ENCODE measurements at regions not wholly inside any gene's neighbourhood (a gene's known extent, or its start where the extent isn't known, plus 50 kb on each side); places are given as distances from the start of the nearest gene placed in this dataset.
"Not testable (repeated sequence)": the region's sequence is repeated elsewhere in the genome, so short reads cannot be mapped to it uniquely, and the experiment has no call there.

DNA sequence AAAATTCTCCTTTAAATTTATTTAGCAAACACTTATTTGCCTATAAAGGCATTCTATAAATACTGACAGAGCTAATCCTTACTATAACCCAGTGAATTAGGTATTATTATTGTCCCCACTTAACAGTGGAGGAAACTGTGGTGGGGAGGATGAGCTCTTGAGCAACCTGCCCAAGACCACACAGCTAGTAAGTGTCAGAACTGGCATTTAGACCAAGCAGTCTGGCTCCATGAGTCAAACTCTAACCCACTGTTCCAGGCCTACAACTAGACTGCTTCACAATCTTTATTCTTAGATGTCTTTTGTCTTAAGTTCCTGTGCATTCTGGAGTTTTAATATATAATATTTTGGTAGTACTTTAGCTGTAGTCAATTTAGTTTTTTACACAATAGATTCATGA is 530.8 kb downstream of the BCKDHB start:
- no peak for DNase-seq (ENCODE audit: low read depth in 2 of 2)

DNA sequence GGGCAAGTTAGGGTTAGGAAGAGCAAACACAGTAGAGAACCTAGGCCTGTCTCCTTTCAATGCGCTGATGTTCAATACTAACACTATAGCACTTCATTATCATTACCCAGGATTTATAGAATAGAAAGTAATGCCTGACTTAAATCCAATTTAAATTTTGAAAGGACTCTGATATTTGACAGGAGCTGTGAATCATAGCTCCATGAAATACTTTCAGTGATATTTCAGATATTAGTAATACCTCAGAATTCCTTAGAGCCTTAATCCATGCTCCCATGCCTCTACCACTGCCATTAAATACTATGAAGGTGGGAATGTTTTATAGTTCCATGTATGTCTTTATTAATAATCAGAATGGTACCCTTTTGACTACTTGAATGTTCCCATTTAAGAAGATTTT is 530.2 kb downstream of the BCKDHB start:
- DNase-seq (ENCODE audit: low read depth in 2 of 2), result no peak

DNA sequence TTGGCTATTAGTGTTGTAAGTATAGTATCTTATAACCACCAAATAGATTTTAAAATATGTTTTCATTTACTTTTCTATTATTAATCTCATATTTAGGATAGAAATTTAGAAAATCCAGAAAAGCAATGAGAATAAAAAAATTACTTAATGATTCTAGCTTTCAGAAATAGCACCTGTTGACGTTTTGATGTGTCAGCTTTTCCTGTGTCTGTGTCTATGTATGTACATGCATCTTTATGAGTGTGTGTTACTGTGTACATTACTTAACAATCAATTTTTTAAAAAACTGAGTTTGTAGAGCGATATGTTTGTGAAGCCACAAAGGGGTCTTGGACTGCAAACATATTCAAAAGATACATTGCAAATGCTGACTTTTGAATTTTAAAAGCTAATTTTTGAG is 526.9 kb downstream of the BCKDHB start:
- DNase-seq (ENCODE audit: low read depth in 2 of 2), result no peak

DNA sequence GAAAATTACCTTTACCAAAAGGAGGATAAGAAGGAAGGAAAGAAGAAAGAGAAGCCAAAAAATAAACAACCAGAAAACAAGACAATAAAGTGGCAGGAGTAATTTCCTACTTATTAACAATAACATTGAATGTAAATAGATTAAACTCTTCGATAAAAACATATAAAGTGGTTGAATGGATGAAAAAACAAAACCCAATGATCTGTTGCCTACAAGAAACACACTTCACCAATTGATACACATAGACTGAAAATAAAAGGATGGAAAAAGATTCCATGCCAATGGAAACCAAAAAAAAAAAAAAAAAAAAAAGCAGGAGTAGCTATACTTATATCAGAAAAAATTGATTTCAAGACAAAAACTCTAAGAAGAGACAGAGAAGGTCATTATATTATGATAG is 518.9 kb downstream of the BCKDHB start:
- DNase-seq (ENCODE audit: low read depth in 2 of 2), result no peak

DNA sequence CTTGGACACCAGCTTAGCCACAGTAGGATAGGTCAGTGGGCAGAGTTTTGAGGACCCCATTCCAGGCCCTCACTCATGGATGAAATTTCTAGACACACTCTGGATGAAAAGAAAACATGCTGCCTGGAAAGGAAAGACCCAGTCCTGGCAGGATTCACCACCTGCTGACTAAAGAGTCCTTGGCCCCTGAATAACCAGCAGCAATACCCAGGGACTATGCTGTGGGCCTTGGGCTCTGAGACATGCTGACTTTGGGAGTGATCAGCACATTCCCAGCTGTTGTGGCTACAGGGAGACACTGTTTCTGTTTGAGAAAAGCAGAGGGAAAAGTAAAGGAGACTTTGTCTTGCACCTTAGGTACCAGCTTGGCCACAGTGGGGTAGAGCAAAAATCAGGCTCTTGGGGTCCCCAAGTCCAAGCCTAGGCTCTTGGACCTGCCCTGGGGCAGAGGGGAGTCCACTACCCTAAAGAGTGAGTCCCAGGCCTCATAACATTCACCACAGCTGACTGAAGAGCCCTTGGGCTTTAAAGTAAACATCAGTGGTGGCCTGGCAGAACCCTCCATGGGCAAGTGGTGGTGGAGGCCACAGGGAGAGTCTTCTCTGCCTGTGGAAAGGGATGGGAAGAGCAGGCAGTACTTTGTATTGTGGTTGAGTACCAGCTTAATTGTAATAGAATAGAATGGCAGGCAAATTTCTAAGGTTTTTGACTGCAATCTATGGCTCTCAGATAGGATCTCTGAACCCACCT is 516.8 kb downstream of the BCKDHB start:
- DNase-seq (ENCODE audit: low read depth in 2 of 2), result no peak

DNA sequence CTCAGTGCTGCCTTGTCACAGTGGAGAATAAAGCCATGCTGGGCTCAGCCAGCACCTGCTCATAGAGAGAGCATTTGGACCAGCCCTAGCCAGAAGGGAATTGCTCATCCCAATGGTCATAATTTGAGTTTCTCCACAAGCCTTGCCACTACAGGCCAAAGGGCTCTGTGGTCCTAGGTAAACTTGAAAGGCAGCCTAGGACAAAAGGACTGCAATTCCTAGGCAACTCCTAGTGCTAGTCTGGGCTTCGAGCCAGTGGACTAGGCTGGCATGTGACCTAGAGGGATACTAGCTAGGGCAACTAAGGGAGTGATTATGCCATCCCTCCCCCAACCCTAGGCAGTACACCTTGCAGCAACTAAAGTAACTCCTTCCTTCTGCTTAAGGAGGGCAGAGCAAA is 516.2 kb downstream of the BCKDHB start:
- DNase-seq (ENCODE audit: low read depth in 2 of 2), result no peak

DNA sequence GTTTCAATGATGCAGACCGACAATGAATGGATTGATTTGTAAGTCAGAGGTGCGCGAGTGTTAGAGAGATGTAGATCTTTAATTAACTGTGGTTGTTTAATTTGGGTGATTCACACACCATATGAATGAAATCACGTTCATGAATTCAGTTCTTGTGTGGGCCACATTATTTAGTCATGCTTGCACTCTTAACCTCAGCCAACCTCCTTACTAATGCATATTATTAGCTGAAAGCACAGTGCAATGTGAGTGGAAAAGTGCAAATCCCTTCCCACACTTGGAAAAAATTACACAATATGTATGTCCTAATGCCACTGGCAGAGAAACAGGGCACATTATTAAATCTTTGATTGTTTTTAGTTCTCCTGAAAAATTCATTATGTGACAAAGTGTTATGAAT is 512.5 kb downstream of the BCKDHB start:
- no peak for DNase-seq (ENCODE audit: low read depth in 2 of 2)

DNA sequence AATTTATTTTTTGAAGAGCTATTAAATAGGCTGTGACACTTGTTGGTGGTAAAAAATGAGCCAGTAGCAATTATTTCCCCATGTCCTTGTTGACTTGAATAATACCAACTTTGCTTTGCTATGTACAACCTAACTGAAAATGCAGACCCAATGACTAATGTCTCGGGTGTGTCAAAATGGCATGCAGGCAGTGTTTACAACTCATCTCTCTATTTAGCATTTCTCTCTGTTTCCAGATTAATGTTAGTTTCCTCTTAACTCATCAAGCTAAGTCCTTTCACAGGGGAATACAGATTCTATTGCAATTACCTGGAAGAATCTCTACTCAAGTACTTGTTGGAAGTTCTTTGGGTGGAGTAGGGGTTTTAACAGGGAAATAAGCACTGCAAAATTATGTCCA is 504.4 kb downstream of the BCKDHB start:
- no peak for DNase-seq (ENCODE audit: low read depth in 2 of 2)

DNA sequence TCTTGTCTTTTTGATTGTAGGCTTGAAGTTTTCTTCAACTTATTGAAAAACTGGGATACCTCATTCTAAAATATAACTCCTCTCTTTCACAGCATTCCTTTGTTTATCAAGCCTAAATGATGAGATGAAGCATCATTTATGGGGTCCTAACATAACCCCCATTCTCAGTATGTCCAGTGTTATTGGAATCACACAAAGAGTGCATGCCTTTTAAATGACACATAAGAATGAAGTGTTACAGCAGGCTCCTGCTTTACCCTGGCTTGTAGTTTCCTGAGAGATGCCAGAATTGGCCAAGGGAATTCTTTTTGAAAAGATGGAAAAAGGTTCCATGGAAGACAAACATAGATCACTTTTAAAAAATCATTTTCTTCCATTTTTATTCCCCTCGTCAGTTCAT is 502.4 kb downstream of the BCKDHB start:
- DNase-seq (ENCODE audit: low read depth in 2 of 2), result no peak

DNA sequence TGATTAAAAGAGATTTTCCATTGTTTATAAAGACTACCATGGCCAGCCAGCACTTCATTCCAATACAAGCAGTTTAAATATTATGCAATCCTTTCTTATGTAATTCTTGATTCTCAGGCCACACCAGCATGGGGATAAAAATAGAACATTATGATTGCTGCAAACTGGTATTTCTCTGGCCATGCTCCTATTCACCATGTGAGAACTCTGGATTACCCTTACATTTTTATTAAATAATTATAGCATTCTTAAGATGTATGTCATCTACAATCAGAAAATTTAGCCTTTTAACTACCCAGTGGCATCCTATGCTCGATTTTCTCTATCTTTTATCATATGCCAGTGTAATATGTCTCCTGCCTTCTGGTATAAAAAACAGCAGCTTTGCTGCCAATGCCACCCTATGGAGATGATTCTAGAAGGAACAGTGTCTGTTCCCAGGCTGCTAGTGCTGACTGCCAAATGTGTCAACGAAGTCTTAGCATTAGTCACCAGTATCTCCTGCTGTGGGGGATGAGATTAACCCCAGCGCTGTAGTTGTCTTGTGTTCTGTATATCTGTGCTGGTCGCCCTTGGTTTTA is 501.4 kb downstream of the BCKDHB start:
- DNase-seq (ENCODE audit: low read depth in 2 of 2), result no peak

DNA sequence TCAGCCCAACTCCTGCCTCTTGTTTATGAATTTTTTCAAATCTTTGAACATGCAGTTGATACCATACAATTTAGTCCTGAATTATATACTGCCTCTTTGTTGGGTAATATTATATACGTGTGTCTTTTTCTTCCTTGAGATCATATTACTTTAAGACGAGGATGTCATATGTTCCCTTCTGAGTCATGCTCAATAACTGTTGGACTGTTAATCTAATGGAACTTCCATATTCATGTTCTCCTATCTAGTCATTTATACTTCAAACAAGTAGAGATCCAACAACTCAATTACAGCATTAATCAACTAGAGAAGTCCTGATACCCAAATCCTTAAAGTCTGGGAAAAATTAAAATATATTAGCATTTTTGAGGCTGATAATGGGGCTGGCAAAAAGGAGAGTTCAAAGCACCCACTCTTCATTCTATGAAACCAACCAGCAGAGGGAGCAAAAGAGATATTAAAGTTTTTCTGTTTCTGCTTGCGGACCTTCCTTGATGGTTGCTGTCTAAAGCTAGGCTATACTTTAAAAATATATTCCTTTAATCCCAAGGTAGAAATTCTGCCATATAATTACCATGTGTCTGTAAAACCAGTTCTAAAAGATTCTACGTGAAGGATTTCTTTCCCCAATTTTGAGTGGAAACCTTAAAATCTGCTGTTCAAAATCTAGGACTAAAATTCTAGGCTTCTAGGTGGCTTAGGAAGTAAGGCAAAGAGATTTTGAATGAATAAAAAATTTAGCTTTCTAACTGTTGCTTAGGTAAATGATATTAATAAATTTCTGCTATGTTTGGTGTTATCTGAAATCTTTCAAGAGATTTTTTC is 498.9 kb downstream of the BCKDHB start:
- no peak for DNase-seq (ENCODE audit: low read depth in 2 of 2)

DNA sequence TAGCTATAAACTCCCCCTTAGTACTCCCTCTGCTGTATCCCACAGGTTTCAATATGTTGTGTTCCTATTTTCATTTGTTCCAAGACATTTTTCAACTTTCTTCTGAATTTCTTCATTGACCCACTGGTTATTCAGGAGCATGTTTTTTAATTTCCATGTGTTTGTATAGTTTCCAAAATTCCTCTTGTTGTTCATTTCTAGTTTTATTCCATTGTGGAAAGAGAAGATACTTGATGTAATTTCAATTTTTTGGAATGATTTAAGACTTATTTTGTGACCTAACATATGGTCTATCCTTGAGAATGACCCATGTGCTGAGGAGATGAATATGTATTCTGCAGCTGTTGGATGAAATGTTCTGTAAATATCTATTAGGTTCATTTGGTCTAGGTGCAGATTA is 497.2 kb downstream of the BCKDHB start:
- no peak for DNase-seq (ENCODE audit: low read depth in 2 of 2)

DNA sequence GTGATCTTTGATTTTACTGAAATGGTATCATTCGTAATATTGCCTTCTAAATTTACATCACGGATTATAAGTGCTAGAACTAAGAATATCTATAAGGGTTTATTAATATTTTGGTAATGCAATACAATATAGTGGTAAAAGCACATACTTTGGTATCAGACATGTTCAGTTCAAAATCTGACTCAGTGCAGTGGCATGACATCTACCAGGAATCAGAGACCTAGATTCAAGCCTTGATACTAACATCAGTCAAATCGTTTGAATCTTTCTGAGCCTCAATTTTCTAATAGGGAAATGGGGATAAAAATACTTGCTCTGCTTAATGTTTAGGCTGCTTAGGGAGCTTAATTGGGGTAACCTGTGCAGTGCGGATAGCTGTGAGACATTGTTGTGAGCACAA is 488.0 kb downstream of the BCKDHB start:
- DNase-seq (ENCODE audit: low read depth in 2 of 2), result no peak

DNA sequence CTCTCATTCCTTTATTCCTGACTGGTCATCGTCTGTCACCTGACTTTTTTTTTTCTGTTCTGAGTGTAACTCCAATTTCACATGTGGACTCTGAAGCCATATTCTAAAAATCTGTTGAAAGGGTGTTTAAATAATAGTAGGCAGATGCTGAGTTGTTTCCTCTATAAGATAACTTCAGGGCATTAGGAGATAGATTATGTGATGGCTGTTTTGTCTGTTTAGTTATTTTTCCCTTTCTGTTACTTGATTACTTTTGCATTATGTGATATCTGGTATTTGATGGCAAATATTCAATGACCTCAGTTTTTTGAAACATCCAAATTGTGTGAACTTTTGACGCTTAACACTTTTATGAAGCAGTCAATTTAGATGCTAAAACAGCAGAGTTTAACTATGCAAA is 486.0 kb downstream of the BCKDHB start:
- DNase-seq (ENCODE audit: low read depth in 2 of 2), result no peak

DNA sequence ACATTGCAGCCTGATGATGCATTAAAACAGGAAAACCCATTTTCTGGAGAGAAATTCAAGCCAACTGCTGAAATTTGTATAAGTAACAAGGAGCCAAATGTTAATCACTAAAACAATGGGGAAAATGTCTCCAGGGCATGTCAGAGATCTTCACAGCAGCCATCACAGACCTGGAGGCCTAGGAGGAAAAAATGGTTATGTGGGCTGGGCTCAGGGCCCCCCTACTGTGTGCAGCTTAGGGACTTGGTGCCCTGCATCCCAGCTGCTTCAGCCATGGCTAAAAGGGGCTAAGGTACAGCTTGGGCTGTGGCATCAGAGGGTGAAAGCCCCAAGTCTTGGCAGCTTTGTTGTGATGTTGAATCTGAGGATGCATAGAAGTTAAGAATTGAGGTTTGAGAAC is 479.8 kb downstream of the BCKDHB start:
- DNase-seq (ENCODE audit: low read depth in 2 of 2), result no peak

DNA sequence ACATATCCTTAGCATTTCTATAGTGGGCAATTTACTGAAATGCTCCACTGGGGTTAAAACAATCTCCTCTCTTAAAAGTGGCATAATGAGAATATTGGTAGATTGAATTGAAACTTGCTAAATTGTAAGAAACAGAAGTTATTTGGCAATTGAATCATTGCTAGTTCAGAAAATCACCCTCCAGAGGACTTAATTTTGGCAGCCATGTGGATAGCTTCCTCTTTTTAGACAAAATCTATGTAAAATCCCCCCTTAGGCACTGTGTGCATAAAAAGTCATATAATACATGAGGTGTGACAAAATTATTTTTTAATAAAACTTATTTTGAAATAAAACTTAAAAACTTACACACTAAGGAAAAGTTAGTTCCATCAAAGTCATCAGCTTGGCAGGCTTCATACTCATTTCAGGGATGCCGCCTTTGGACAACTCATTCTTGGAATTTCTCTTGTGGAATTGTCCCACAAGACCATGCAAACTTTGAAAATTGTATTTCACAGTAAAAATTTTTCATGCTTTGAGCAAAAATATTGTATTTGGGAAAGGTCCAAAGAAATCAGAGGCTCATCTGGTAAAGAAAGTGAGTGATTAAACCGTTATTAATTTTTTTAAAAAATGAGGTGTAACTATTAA is 473.0 kb downstream of the BCKDHB start:
- no peak for DNase-seq (ENCODE audit: low read depth in 2 of 2)

DNA sequence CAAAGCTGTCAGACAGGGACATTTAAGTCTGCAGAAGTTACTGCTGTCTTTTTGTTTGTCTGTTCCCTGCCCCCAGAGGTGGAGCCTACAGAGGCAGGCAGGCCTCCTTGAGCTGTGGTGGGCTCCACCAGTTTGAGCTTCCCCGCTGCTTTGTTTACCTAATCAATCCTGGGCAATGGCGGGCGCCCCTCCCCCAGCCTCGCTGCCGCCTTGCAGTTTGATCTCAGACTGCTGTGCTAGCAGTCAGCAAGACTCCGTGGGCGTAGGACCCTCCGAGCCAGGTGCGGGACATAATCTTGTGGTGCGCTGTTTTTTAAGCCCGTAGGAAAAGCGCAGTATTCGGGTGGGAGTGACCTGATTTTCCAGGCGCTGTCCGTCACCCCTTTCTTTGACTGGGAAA is 466.8 kb downstream of the BCKDHB start:
- not testable (repeated sequence) for DNase-seq (ENCODE audit: low read depth in 2 of 2)

DNA sequence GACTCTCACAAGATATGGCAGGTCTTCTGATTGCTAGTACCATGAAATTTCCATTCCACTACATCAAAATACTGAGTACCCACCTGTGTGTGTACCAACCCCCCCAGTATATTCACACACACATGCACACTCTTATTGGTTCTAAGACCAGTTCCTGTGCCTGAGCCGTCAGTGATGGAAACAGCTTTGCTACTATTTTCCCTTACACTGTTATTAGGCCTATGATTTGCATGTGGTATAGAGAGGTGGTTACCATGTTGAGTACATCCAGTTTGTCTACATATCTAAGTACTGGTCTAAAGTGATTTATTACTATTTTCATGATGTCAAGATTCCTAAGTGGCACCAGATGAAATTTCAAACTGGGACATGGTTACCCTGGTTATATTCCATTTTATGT is 459.9 kb downstream of the BCKDHB start:
- no peak for DNase-seq (ENCODE audit: low read depth in 2 of 2)

DNA sequence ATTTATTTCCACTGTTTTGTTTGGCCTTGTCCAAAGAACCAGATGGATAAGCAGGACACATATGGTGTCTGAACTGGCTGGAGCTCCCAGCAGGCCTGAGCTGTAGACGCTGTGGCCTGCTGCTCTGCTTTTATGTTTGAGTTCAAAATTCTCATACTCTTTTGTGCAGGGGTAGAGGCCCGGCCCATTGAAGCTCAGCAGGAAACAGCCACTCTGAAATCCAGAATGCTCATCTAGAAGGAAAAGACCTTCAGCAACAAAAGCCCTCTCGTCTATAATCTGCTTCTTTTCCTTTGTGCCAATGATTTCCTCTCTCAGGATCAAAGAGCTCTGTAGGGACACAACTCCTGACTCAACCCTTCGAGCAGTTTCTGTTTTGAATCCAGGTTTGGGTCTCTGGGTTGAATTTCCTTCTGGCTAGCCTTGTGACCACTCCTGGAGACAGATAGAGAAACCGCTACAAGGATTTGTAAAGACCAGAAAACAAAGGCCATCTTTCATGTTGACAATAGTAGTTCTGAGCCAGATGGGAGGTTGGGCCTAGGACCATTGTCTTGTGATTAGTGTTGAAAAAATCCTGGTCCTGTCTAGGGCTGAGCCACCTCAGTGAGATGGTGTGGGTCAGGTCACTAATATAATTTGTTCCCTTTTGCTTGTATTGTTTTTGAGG is 446.7 kb downstream of the BCKDHB start:
- no peak for DNase-seq (ENCODE audit: low read depth in 2 of 2)

DNA sequence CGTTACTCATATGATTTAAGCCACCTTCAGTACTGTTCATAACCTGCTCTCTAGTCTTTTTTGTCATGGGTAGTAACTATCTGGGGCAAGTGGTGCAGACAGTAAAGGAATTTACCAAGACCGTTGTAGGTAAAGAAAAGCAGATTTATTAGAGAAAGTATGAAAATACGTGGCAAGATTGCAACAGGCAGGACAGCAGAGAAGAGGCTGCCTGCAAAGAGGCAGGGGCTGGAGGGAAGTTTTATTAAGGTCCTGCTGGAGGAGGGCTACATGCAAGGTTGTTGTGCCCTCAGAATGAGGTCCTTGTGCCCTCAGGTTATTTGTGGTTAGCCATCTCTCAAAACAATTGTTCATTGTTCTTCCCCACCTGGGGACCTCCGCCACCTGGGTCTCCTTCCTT is 444.3 kb downstream of the BCKDHB start:
- DNase-seq (ENCODE audit: low read depth in 2 of 2), result no peak

DNA sequence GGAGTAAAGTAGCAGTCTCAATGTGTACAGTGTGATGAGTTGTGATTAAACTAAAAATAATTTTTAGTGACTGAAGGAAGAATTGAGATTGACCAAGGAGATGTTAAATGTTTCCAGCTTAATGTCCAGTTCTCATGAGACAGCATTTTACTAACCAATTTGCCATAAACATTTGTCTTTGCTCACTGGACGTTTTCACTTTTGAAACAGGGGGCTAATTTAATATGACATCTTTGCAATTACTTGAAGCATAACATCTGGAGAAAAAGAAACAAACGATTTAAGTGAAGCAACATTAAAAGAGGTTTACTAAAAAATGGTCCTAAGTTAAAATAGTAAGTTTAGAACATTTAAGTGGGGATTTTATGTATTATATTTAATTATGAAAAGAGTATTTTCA is 443.8 kb downstream of the BCKDHB start:
- DNase-seq (ENCODE audit: low read depth in 2 of 2), result no peak

DNA sequence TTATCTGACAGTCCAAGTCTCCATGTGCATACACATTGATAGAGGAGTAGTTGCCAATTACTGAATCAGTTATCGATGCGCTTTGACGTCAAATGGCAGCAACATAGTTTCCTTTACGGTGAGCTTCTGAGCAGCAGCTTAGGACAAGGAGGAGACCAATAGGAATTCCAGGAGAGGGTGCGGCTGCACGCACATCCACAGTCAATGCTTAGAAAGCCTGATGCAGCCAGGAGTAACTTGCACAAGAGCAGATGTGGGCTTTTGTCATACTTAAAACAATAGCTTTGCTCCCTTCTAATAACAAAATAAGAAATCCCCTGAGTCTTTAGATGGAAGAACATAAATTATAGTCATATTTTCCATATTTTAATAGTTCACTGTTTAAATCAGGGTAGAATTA is 442.1 kb downstream of the BCKDHB start:
- no peak for DNase-seq (ENCODE audit: low read depth in 2 of 2)

All from stimulated activated CD8-positive, alpha-beta memory T cell treated with anti-CD3 and anti-CD28 coated beads, Interleukin-7, amount 100 ng/mL, for 4 hours (primary cell).